GM23248 (cell line): ENCODE measurements at regions not wholly inside any gene's neighbourhood (a gene's known extent, or its start where the extent isn't known, plus 50 kb on each side); places are given as distances from the start of the nearest gene placed in this dataset.

ENCODE experiments used
- DNase-seq: peaks from one replicate; pipeline ENCODE4 v3.0.0-alpha.2; 2015
- H2AFZ ChIP-seq: fragments of 200-600 bp; sonication (generic); 2 replicates; pipeline ENCODE4 v1.6.1; 2016; ENCODE audit warnings: antibody characterized with exemption
- H3F3A ChIP-seq: fragments of 200-600 bp; sonication (generic); 2 replicates; pipeline ENCODE4 v1.6.1; 2016; ENCODE audit warnings: mild to moderate bottlenecking, antibody characterized with exemption, mixed run types; ENCODE audit not compliant: insufficient read depth
- H3K27ac ChIP-seq: fragments of 200-600 bp; sonication (generic); 2 replicates; pipeline ENCODE4 v1.5.1; 2016; ENCODE audit warnings: mild to moderate bottlenecking
- H3K27me3 ChIP-seq: fragments of 200-600 bp; sonication (generic); replicated peaks from 2 replicates; pipeline ENCODE4 v1.6.1; 2016; ENCODE audit warnings: mild to moderate bottlenecking; ENCODE audit not compliant: insufficient read depth
- H3K36me3 ChIP-seq: fragments of 200-600 bp; sonication (generic); 2 replicates; pipeline ENCODE4 v1.6.1; 2016; ENCODE audit warnings: low read depth, mild to moderate bottlenecking
- H3K4me1 ChIP-seq: fragments of 200-600 bp; sonication (generic); 2 replicates; pipeline ENCODE4 v1.6.1; 2016; ENCODE audit warnings: mild to moderate bottlenecking; ENCODE audit not compliant: insufficient read depth
- H3K4me2 ChIP-seq: fragments of 200-600 bp; sonication (generic); one replicate; pipeline ENCODE4 v1.6.1; 2016; ENCODE audit warnings: mild to moderate bottlenecking; ENCODE audit not compliant: unreplicated experiment
- H3K4me3 ChIP-seq: fragments of 200-600 bp; sonication (generic); 2 replicates; pipeline ENCODE4 v1.5.1; 2016; ENCODE audit warnings: mild to moderate bottlenecking
- H3K79me2 ChIP-seq: fragments of 200-600 bp; sonication (generic); 2 replicates; pipeline ENCODE4 v1.6.1; 2016; ENCODE audit warnings: mild to moderate bottlenecking; ENCODE audit not compliant: insufficient read depth
- H3K9ac ChIP-seq: fragments of 200-600 bp; sonication (generic); 2 replicates; pipeline ENCODE4 v1.6.1; 2016; ENCODE audit warnings: mild to moderate bottlenecking
- H3K9me2 ChIP-seq: fragments of 200-600 bp; sonication (generic); 2 replicates; pipeline ENCODE4 v1.6.1; 2016; ENCODE audit warnings: mixed run types, mild to moderate bottlenecking, moderate library complexity; ENCODE audit not compliant: insufficient read depth
- H3K9me3 ChIP-seq: fragments of 200-600 bp; sonication (generic); one replicate; pipeline ENCODE4 v1.6.1; 2017; ENCODE audit warnings: low read depth
- H4K20me1 ChIP-seq: fragments of 200-600 bp; sonication (generic); 2 replicates; pipeline ENCODE4 v1.6.0; 2016; ENCODE audit not compliant: insufficient read depth
- EZH2 ChIP-seq: fragments of 200-600 bp; sonication (generic); IDR thresholded peaks from 2 replicates; pipeline ENCODE4 v1.6.1; 2018; ENCODE audit warnings: antibody characterized with exemption, mild to moderate bottlenecking; ENCODE audit not compliant: insufficient read depth, poor library complexity, severe bottlenecking
- EZH2phosphoT487 ChIP-seq: fragments of 200-600 bp; sonication (generic); IDR thresholded peaks from 2 replicates; pipeline ENCODE4 v1.6.1; 2018; ENCODE audit warnings: antibody characterized with exemption, moderate library complexity, mild to moderate bottlenecking, low read depth; ENCODE audit not compliant: insufficient read depth
- WGBS, 2 experiments: methylation state at CpG; one replicate each; pipeline ENCODE4 v1.1.6; 2015 to 2017; ENCODE audit warnings: low lambda C conversion rate in 2 of 2, low coverage in 1 of 2; ENCODE audit errors: missing lambda C conversion rate in 2 of 2; 5-methylcytosine and 5-hydroxymethylcytosine counted together
- in situ Hi-C: fragments of 300-500 bp; cut with MboI; formaldehyde crosslinking; loops from 2 replicates; pipeline ENCODE4 v1.15.0; 2020

- DNase-seq = no peak
Observed at GRCh38 chr6:142518126-142518525, 216.3 kb downstream of the ADGRG6 start.

DNA sequence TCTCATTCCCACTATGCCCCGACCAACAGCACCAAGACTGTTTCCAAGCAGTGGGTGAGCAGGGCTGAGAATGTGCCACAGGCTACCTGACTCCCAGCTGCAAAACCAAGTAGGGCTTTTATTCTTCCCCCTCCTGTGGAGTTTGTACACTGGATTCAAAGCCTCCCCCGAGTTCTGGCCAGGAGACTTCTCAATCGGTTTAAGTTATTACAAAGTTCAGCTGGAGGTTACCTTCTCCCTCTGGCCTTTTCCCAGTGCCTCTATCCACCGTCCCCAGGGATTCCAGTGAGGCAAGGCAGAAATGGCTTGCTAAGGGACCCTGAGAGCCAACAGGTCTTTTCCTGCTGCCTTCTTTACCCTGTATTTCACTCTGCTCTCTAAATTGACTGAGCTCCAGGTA, 217.0 kb downstream of the ADGRG6 start:
- Histone ChIP-seq H3K9ac (no peak overlapping the region), H4K20me1 (no peaks in the 10 kb centered on the region), H3F3A (no peaks in the 10 kb centered on the region), H3K9me3 (no peaks in the 10 kb centered on the region), H3K27me3 (peaks cover 5% of the 10 kb centered on the region; the same call in 1 of the 2 replicates), H3K79me2 (no peaks in the 10 kb centered on the region), H3K4me1 (no peaks in the 10 kb centered on the region; the same call in 1 of the 2 replicates), H3K27ac (no peak overlapping the region), H3K4me2 (no peak overlapping the region), H3K9me2 (no peaks in the 10 kb centered on the region), H3K4me3 (no peak overlapping the region), H2AFZ (no peak overlapping the region), H3K36me3 (no peaks in the 10 kb centered on the region)
- in situ Hi-C loops = no loop called here
- DNase-seq = no peak
- 15 to 19% methylated on average over 4 of the region's 4 CpGs for WGBS, 2 experiments
- TF ChIP-seq EZH2phosphoT487 = no peak
- TF ChIP-seq EZH2 = no peak

More at GRCh38 chr6:142518126-142518525, 216.3 kb downstream of the ADGRG6 start:
- Histone ChIP-seq H4K20me1 (no peaks in the 10 kb centered on the region), H3K9me3 (no peaks in the 10 kb centered on the region), H3K9me2 (no peaks in the 10 kb centered on the region), H3K79me2 (no peaks in the 10 kb centered on the region), H3F3A (no peaks in the 10 kb centered on the region), H2AFZ (no peak overlapping the region), H3K4me2 (no peak overlapping the region), H3K27me3 (peaks cover 5% of the 10 kb centered on the region; the same call in 1 of the 2 replicates), H3K9ac (no peak overlapping the region), H3K27ac (no peak overlapping the region), H3K4me1 (no peaks in the 10 kb centered on the region), H3K4me3 (no peak overlapping the region), H3K36me3 (no peaks in the 10 kb centered on the region)
- WGBS, 2 experiments = 6 to 8% methylated on average over 3 of the region's 3 CpGs
- TF ChIP-seq EZH2 (no peak), EZH2phosphoT487 (no peak)
- in situ Hi-C loops = no loop called here

DNA sequence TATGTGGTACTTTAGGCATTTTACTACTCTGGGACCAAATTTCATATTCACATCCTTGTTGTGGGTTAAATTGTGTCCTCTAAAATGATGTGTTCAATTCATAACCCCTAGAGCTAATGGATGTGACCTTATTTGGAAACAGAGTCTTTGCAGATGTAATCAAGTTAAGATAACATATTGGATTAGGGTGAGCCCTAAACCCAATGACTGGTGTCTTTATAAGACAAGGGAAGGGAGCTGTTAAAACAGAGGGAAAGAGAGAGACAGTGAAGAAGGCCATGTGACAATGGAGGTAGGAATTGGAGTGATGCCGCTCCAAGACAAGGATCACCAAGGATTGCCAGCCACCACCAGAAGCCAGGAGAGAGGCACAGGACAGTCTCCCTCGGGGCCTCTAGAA, 220.0 kb downstream of the ADGRG6 start:
- Histone ChIP-seq H4K20me1 (no peaks in the 10 kb centered on the region), H3K79me2 (no peaks in the 10 kb centered on the region), H3K36me3 (no peaks in the 10 kb centered on the region), H3K4me2 (no peak overlapping the region), H3K4me1 (no peaks in the 10 kb centered on the region; the same call in 1 of the 2 replicates), H3K27ac (no peak overlapping the region), H3K9me3 (no peaks in the 10 kb centered on the region), H3K4me3 (no peak overlapping the region), H3K9me2 (no peaks in the 10 kb centered on the region), H3K9ac (no peak overlapping the region), H2AFZ (no peak overlapping the region), H3F3A (no peaks in the 10 kb centered on the region), H3K27me3 (no peaks in the 10 kb centered on the region; the same call in 1 of the 2 replicates)
- in situ Hi-C loops = no loop called here
- no peak for DNase-seq
- 56 to 64% methylated on average over 2 of the region's 2 CpGs for WGBS, 2 experiments
- TF ChIP-seq EZH2 = no peak
- TF ChIP-seq EZH2phosphoT487 = no peak

DNA sequence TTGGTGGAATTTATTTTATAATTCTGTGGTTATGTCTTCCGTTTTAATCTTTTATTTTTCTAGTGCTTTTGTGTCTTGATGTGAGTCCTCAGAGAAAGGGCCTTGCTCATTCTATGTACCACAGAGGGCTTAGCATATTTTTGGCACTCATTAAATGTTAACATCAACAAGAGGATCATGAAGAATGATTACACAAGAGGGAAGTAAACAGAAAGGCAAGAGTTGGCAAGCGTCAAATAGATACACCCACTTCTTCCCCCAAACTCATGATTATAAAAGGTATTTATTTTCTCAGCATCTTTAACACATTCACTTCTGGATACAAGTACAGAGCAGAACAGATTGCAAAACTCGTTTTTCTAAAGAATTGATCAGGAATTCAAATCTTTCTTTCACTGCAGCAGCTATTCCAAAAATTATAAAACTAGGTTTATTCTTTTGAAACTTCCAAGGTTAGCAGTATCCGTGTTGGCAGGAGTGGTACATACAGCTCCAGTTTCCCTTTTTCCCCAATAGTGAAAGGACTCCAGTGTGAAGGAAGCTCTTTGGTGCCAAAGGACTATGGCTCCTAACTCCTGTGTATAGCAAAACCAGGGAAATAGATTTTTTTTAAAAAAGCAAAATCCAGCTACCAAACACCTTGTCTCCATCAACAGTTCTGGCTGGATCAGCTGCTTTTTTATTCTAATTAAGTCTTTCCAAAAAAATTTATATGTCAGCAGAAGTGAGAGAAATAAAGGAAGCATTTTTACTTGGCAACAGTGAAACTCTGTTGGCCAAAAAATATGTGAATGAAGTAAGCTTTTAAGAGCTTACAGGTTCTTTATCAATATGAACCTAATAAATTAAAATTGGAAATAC, 221.9 kb downstream of the ADGRG6 start:
- 12 to 21% methylated on average over 4 of the region's 4 CpGs for WGBS, 2 experiments
- no peaks in the 10 kb centered on the region for H3K36me3 ChIP-seq
- H3K9me2 ChIP-seq = no peaks in the 10 kb centered on the region
- no peaks in the 10 kb centered on the region; the same call in 1 of the 2 replicates for H3K4me1 ChIP-seq
- H3K27ac ChIP-seq = no peak overlapping the region
- no peak overlapping the region for H2AFZ ChIP-seq
- H3K9me3 ChIP-seq = no peaks in the 10 kb centered on the region
- in situ Hi-C loops = no loop called here
- H3K9ac ChIP-seq = no peak overlapping the region
- no peaks in the 10 kb centered on the region for H3K79me2 ChIP-seq
- no peaks in the 10 kb centered on the region for H3F3A ChIP-seq
- no peak overlapping the region for H3K4me3 ChIP-seq
- no peak for DNase-seq
- TF ChIP-seq EZH2phosphoT487 = no peak
- TF ChIP-seq EZH2 = no peak
- no peaks in the 10 kb centered on the region for H4K20me1 ChIP-seq
- no peak overlapping the region for H3K4me2 ChIP-seq
- no peaks in the 10 kb centered on the region; the same call in 1 of the 2 replicates for H3K27me3 ChIP-seq
